Chondrocyte (in vitro differentiated cells): ENCODE measurements at regions not wholly inside any gene's neighbourhood (a gene's known extent, or its start where the extent isn't known, plus 50 kb on each side); places are given as distances from the start of the nearest gene placed in this dataset.

Experiments used
- DNase-seq: peaks from one replicate; pipeline ENCODE4 v3.0.0; 2021; ENCODE audit warnings: mixed read lengths, low spot score
- H3K27ac Mint-ChIP-seq: one replicate; pipeline ENCODE4 v1.8.0; 2021; ENCODE audit warnings: mild to moderate bottlenecking, moderate library complexity, mixed read lengths; ENCODE audit not compliant: unreplicated experiment
- H3K27me3 Mint-ChIP-seq: 2 replicates; pipeline ENCODE4 v1.8.0; 2021; ENCODE audit warnings: low read depth, mixed read lengths
- H3K36me3 Mint-ChIP-seq: 2 replicates; pipeline ENCODE4 v1.8.0; 2021; ENCODE audit warnings: low read depth, mixed read lengths
- H3K4me1 Mint-ChIP-seq: 2 replicates; pipeline ENCODE4 v1.8.0; 2021; ENCODE audit warnings: low read depth, mild to moderate bottlenecking, mixed read lengths
- H3K4me3 Mint-ChIP-seq: one replicate; pipeline ENCODE4 v1.8.0; 2021; ENCODE audit warnings: mild to moderate bottlenecking, moderate library complexity, mixed read lengths; ENCODE audit not compliant: unreplicated experiment
- H3K9me3 Mint-ChIP-seq: 2 replicates; pipeline ENCODE4 v1.8.0; 2021; ENCODE audit warnings: low read depth, mixed read lengths
- TF ChIP-seq, protein P1 (sequence below): fragments of 200-600 bp; sonication (generic); IDR thresholded peaks from 2 replicates; pipeline ENCODE4 v1.5.0; 2021; ENCODE audit warnings: antibody characterized with exemption, mild to moderate bottlenecking, moderate library complexity

DNA sequence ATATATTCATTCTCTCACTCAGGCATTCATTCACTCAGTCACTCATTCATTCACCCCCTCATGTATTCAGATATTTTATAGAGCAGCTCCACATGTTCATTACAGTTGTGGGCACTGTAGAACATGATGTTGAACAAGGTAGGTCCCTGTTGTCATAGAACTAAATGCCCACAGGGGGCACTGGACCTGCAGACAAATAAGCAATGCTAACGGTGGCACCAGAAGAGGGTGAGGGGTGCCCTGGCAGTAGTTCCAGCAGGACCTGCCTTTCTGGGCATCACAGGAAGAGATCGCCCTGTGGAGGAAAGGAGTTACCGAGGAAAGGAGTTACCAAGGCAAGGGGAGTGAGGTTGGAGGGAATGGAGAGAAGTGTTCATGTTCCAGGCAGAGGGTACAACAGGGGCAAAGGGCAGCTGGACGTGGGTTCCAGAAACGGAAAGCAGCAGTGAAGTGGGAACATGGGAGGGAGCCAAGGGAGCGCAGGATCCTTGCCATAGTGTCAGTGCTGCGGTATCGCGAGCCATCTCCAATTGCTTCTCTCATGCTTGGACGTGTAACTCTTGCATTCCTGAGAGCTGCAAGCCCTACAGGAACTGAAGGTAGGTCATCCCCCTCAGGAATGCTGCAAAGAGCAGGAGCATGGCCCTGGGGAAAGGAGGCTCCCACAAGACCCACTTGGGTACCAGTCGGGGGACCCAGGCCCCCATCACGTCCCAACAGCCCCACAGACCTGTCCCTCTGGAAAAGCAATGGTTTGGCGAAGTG, 128.2 kb downstream of the EDN3 start:
- no peak for DNase-seq
- Mint-ChIP-seq H3K4me1 (peaks cover 2% of the 10 kb centered on the region), H3K4me3 (no peak overlapping the region), H3K27me3 (no peaks in the 10 kb centered on the region), H3K36me3 (no peaks in the 10 kb centered on the region), H3K9me3 (no peaks in the 10 kb centered on the region), H3K27ac (no peak overlapping the region)
- TF ChIP-seq, protein P1, sequence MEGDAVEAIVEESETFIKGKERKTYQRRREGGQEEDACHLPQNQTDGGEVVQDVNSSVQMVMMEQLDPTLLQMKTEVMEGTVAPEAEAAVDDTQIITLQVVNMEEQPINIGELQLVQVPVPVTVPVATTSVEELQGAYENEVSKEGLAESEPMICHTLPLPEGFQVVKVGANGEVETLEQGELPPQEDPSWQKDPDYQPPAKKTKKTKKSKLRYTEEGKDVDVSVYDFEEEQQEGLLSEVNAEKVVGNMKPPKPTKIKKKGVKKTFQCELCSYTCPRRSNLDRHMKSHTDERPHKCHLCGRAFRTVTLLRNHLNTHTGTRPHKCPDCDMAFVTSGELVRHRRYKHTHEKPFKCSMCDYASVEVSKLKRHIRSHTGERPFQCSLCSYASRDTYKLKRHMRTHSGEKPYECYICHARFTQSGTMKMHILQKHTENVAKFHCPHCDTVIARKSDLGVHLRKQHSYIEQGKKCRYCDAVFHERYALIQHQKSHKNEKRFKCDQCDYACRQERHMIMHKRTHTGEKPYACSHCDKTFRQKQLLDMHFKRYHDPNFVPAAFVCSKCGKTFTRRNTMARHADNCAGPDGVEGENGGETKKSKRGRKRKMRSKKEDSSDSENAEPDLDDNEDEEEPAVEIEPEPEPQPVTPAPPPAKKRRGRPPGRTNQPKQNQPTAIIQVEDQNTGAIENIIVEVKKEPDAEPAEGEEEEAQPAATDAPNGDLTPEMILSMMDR: peak; percentile 46

DNA sequence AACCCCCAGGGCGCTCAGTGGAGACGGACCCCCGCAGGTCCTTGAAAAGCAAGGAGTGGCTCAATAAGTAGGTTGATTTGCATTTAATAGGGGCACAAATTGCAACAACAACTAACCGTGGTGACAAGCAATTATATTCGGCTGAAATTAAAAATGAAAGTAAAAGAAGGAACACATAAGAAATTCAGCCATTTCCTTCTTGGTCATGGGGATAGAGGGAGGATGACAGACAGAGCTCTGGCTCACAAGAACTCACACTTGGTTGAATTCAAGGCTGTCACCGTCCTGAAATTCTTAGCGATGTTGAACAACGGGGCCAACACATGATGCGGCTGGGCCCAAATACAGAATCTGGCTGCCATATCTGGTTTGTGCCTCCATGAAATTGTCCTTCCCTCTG, 129.0 kb downstream of the EDN3 start:
- Mint-ChIP-seq H3K36me3 (no peaks in the 10 kb centered on the region), H3K4me3 (no peak overlapping the region), H3K4me1 (peaks cover 2% of the 10 kb centered on the region), H3K27me3 (no peaks in the 10 kb centered on the region), H3K9me3 (no peaks in the 10 kb centered on the region), H3K27ac (no peak overlapping the region)
- TF ChIP-seq, protein P1: no peak
- no peak for DNase-seq

DNA sequence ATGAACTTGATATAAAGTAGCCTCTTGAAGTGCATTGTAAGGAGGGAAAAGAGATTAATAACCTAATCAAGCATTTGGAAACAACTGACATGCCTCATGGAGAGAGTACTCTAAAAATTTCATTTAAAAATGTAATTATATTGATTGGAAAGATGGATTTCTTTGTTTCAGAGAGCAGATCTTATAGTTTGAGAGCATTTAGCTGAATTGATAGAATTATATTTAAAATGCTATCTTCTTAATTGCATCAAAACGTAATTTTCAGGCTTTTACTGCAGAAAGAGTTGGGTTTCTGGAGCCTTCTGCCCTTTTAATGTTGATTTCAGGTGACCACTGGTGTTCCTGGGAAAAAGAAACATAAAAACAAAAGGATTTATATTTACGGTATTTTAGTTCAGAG, 130.6 kb downstream of the EDN3 start:
- H3K27ac Mint-ChIP-seq: no peak overlapping the region
- no peaks in the 10 kb centered on the region for H3K27me3 Mint-ChIP-seq
- H3K4me1 Mint-ChIP-seq: peaks cover 2% of the 10 kb centered on the region
- no peaks in the 10 kb centered on the region for H3K36me3 Mint-ChIP-seq
- no peaks in the 10 kb centered on the region for H3K9me3 Mint-ChIP-seq
- no peak for DNase-seq
- no peak overlapping the region for H3K4me3 Mint-ChIP-seq
- TF ChIP-seq, protein P1: no peak

DNA sequence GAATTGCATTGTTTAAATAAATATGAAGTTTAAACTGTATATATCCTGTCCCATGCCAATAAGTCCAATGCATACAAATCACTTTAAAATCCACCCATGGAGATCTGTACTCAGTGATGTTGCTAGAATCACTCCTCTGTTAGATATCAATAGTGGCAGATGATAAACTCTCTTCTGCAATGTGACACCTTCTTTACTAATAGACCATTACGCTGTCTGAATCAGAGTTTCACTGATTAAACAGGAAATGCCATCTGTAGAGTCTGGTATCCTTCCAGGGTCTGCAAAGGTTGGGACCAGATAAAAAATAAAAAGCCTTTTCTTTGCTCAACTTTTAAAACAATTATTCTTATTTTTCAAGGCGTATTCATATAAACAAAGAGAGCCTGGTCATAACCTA, 134.5 kb downstream of the EDN3 start:
- no peaks in the 10 kb centered on the region for H3K4me1 Mint-ChIP-seq
- no peaks in the 10 kb centered on the region for H3K36me3 Mint-ChIP-seq
- H3K27ac Mint-ChIP-seq: no peak overlapping the region
- no peak for DNase-seq
- H3K27me3 Mint-ChIP-seq: no peaks in the 10 kb centered on the region
- H3K9me3 Mint-ChIP-seq: no peaks in the 10 kb centered on the region
- no peak overlapping the region for H3K4me3 Mint-ChIP-seq
- TF ChIP-seq, protein P1: no peak

DNA sequence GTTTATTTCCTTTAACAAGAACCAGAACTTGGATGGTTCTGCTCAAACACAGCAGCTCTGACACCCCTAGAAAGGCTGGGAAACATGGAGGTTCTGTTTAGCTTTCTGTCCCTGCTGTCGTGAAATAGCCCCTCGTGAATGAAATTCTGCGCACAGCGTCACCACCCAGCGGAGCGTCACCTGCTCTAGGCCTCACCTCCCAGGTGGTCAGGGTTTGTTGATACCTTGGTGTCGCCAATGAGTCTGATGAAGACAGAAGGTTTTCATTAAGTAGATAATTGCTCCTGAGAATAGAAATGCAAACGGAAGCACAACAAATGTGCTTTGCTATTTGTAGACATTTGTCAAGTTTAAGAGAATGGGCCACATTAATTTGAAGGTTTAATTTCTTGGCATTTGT, 135.1 kb downstream of the EDN3 start:
- Mint-ChIP-seq H3K27me3 (no peaks in the 10 kb centered on the region), H3K9me3 (no peaks in the 10 kb centered on the region), H3K36me3 (no peaks in the 10 kb centered on the region), H3K4me3 (no peak overlapping the region), H3K27ac (no peak overlapping the region), H3K4me1 (no peaks in the 10 kb centered on the region)
- no peak for DNase-seq
- TF ChIP-seq, protein P1: no peak
